Esophagus muscularis mucosa (tissue), 4 donors: ENCODE measurements at regions not wholly inside any gene's neighbourhood (a gene's known extent, or its start where the extent isn't known, plus 50 kb on each side); places are given as distances from the start of the nearest gene placed in this dataset.

Experiments used
- DNase-seq: peaks from one replicate; pipeline ENCODE4 v3.0.0-alpha.2; 2017; ENCODE audit errors: extremely low spot score
- H3K27ac ChIP-seq, 4 donors: fragments of 200-600 bp; sonication (generic); replicated peaks in 1 of 4; 1 replicate in 3 of 4; 2 replicates in 1 of 4; pipeline ENCODE4 v1.5.1; 2016 to 2019; ENCODE audit warnings: mild to moderate bottlenecking in 1 of 4
- H3K27me3 ChIP-seq, 4 donors: fragments of 200-600 bp; sonication (generic); one replicate each; pipeline versions ENCODE4 v1.5.1 to v1.6.0; 2016 to 2019
- H3K36me3 ChIP-seq, 4 donors: fragments of 200-600 bp; sonication (generic); one replicate each; pipeline ENCODE4 v1.5.1; 2016 to 2019
- H3K4me1 ChIP-seq, 4 donors: fragments of 200-600 bp; sonication (generic); one replicate each; pipeline ENCODE4 v1.5.1; 2016 to 2019
- H3K4me3 ChIP-seq, 4 donors: fragments of 200-600 bp; sonication (generic); 1 replicate in 2 of 4; 2 replicates in 2 of 4; pipeline ENCODE4 v1.5.1; 2016 to 2019; ENCODE audit warnings: mild to moderate bottlenecking in 4 of 4, moderate library complexity in 1 of 4
- H3K9me3 ChIP-seq, 4 donors: fragments of 200-600 bp; sonication (generic); 1 replicate in 3 of 4; 2 replicates in 1 of 4; pipeline ENCODE4 v1.5.1; 2016 to 2019
- CTCF ChIP-seq, 3 experiments: fragments of 200-600 bp in 2 of 3; fragments of 450-650 bp in 1 of 3; sonication (generic) in 2 of 3; IDR thresholded peaks; one replicate each; pipeline ENCODE4 v1.5.1; 2017 to 2019; ENCODE audit warnings: antibody characterized with exemption in 3 of 3, mild to moderate bottlenecking in 2 of 3, moderate library complexity in 1 of 3
- EP300 ChIP-seq: sonication (generic); formaldehyde crosslinking; IDR thresholded peaks from one replicate; pipeline ENCODE4 v1.6.1; 2017; ENCODE audit warnings: antibody characterized with exemption
- POLR2A ChIP-seq: fragments of 450-650 bp; IDR thresholded peaks from one replicate; pipeline ENCODE4 v1.6.1; 2017; ENCODE audit warnings: antibody characterized with exemption, moderate library complexity, mild to moderate bottlenecking, low read depth
- POLR2AphosphoS5 ChIP-seq, 2 donors: sonication (generic); formaldehyde crosslinking; IDR thresholded peaks; one replicate each; pipeline ENCODE4 v1.6.1; 2017; ENCODE audit warnings: antibody characterized with exemption in 2 of 2
- WGBS: methylation state at CpG from one replicate; pipeline ENCODE4 v1.1.5; 2018; 5-methylcytosine and 5-hydroxymethylcytosine counted together
- intact Hi-C: fragments of 100-400 bp; cut with DNase I; formaldehyde crosslinking; loops from one replicate; pipeline ENCODE4 v1.15.1; 2023

- Histone ChIP-seq H3K4me1 (no peaks in the 10 kb centered on the region), H3K27me3 (no peaks in the 10 kb centered on the region), H3K4me3 (no peak overlapping the region), H3K36me3 (no peaks in the 10 kb centered on the region), H3K9me3 (peaks cover 0 to 4% (median 2%) of the 10 kb centered on the region in 4 donors), H3K27ac (no peak overlapping the region)
- TF ChIP-seq EP300, result no peak
- no peak for TF ChIP-seq POLR2A
- TF ChIP-seq POLR2AphosphoS5 (IDR thresholded peaks at IDR 0.05), result no peak
- no peak for TF ChIP-seq CTCF (IDR thresholded peaks at IDR 0.05)
- peak; percentile 42 for DNase-seq
- intact Hi-C loops, result no loop called here
- WGBS, result 89% methylated on average over 4 of the region's 4 CpGs
Observed at GRCh38 chr20:60764328-60764727, 487.7 kb upstream of the CDH4 start.

- no peaks in the 10 kb centered on the region for H3K36me3 ChIP-seq
- 65% methylated on average over 9 of the region's 9 CpGs for WGBS
- H3K4me1 ChIP-seq, result no peaks in the 10 kb centered on the region
- intact Hi-C loops, result no loop called here
- H3K27ac ChIP-seq, result no peak overlapping the region
- no peaks in the 10 kb centered on the region for H3K27me3 ChIP-seq
- H3K9me3 ChIP-seq, result peaks cover 0 to 7% (median 3%) of the 10 kb centered on the region in 4 donors
- TF ChIP-seq CTCF (IDR thresholded peaks at IDR 0.05), result no peak
- TF ChIP-seq POLR2A, result no peak
- TF ChIP-seq POLR2AphosphoS5 (IDR thresholded peaks at IDR 0.05), result no peak
- no peak for TF ChIP-seq EP300
- no peak overlapping the region for H3K4me3 ChIP-seq
- peak; percentile 66 for DNase-seq
Observed at GRCh38 chr20:60764771-60765170, 487.3 kb upstream of the CDH4 start.

DNA sequence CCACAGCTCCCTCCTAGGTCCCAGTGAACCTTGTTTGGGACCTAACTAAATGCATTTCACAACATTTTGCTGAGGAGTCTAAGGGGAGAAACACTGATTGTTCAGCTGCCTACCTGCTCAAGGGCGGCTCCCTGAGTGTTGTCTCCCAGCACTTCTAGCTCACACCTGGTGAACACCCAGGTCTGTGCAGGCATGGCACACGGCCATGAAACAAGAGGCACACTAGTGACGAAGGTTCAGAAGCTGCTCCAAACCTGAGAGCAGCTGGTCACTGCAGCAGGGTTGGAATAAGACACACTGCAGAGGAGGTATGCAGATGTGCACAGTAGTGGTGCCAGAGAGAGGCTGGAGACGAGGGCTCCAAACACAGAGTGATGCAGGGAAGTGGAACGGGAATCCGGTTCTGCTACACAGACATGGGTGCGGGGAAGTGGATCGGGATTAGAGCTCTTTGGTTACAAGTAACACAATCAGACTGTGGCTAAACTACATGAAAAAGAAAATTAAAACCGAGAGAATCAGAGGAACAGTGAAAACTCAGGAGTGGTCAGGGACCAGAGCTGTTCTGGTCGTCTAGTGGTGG, 486.1 kb upstream of the CDH4 start:
- Histone ChIP-seq H3K27me3 (no peaks in the 10 kb centered on the region), H3K4me3 (no peak overlapping the region), H3K36me3 (no peaks in the 10 kb centered on the region), H3K9me3 (peaks cover 0 to 7% (median 3%) of the 10 kb centered on the region in 4 donors), H3K4me1 (no peaks in the 10 kb centered on the region), H3K27ac (no peak overlapping the region)
- intact Hi-C loops, result no loop called here
- 77% methylated on average over 10 of the region's 10 CpGs for WGBS
- DNase-seq, result peak; percentile 81
- TF ChIP-seq EP300 (no peak), POLR2AphosphoS5 (IDR thresholded peaks at IDR 0.05) (no peak), CTCF (IDR thresholded peaks at IDR 0.05) (no peak), POLR2A (no peak)

GRCh38 chr20:60768216-60768615, 483.8 kb upstream of the CDH4 start:
- H3K4me1 ChIP-seq, result no peaks in the 10 kb centered on the region
- TF ChIP-seq POLR2AphosphoS5 (IDR thresholded peaks at IDR 0.05) (no peak), EP300 (no peak), CTCF (IDR thresholded peaks at IDR 0.05) (no peak), POLR2A (no peak)
- WGBS, result 56% methylated on average over 1 of the region's 1 CpG
- no peaks in the 10 kb centered on the region for H3K27me3 ChIP-seq
- no peak overlapping the region for H3K27ac ChIP-seq
- peaks cover 0 to 7% (median 3%) of the 10 kb centered on the region in 4 donors for H3K9me3 ChIP-seq
- no peak overlapping the region for H3K4me3 ChIP-seq
- intact Hi-C loops, result no loop called here
- H3K36me3 ChIP-seq, result no peaks in the 10 kb centered on the region
- no peak for DNase-seq
